Liver (tissue), 3 donors: ENCODE measurements at regions not wholly inside any gene's neighbourhood (a gene's known extent, or its start where the extent isn't known, plus 50 kb on each side); places are given as distances from the start of the nearest gene placed in this dataset.

ENCODE experiments used
- CTCF ChIP-seq: fragments of 150-350 bp; IDR thresholded peaks from 2 replicates; pipeline ENCODE4 v1.5.1; 2017; ENCODE audit warnings: improper control_type of control experiment, low read depth, low read length; ENCODE audit not compliant: missing input control
- EGR1 ChIP-seq, 2 donors: IDR thresholded peaks; 2 replicates each; pipeline ENCODE4 v1.6.1; 2016 to 2018; ENCODE audit warnings: antibody characterized with exemption in 2 of 2, low read depth in 2 of 2
- FOXA1 ChIP-seq: IDR thresholded peaks from 2 replicates; pipeline ENCODE4 v1.6.1; 2016; ENCODE audit warnings: antibody characterized with exemption
- GABPA ChIP-seq, 2 donors: IDR thresholded peaks in 1 of 2; conservative IDR thresholded peaks in 1 of 2; 2 replicates each; pipeline ENCODE4 v1.6.1; 2016; ENCODE audit warnings: antibody characterized with exemption in 2 of 2, mild to moderate bottlenecking in 1 of 2, moderate library complexity in 1 of 2
- HNF4G ChIP-seq: IDR thresholded peaks from 2 replicates; pipeline ENCODE4 v1.6.1; 2016; ENCODE audit warnings: antibody characterized with exemption
- JUND ChIP-seq, 2 donors: IDR thresholded peaks; 2 replicates each; pipeline ENCODE4 v1.6.1; 2016; ENCODE audit warnings: antibody characterized with exemption in 2 of 2
- MAX ChIP-seq: IDR thresholded peaks from 2 replicates; pipeline ENCODE4 v1.6.1; 2016; ENCODE audit warnings: antibody characterized with exemption
- NR2F2 ChIP-seq: IDR thresholded peaks from 2 replicates; pipeline ENCODE4 v1.6.1; 2016; ENCODE audit warnings: antibody characterized with exemption
- RAD21 ChIP-seq, 2 donors: IDR thresholded peaks; 2 replicates each; pipeline ENCODE4 v1.6.1; 2016; ENCODE audit warnings: antibody characterized with exemption in 2 of 2, mild to moderate bottlenecking in 2 of 2
- REST ChIP-seq: IDR thresholded peaks from 2 replicates; pipeline ENCODE4 v1.6.1; 2016; ENCODE audit warnings: antibody characterized with exemption, mild to moderate bottlenecking
- SP1 ChIP-seq: IDR thresholded peaks from 2 replicates; pipeline ENCODE4 v1.6.1; 2018; ENCODE audit warnings: antibody characterized with exemption, mild to moderate bottlenecking
- TAF1 ChIP-seq: conservative IDR thresholded peaks from 2 replicates; pipeline ENCODE4 v1.6.1; 2016; ENCODE audit warnings: antibody characterized with exemption, mild to moderate bottlenecking
- YY1 ChIP-seq: IDR thresholded peaks from 2 replicates; pipeline ENCODE4 v1.6.1; 2016; ENCODE audit warnings: antibody characterized with exemption, mild to moderate bottlenecking
- TF ChIP-seq, protein P1 (sequence below): IDR thresholded peaks from 2 replicates; pipeline ENCODE4 v1.6.1; 2016; ENCODE audit warnings: antibody characterized with exemption
- donor health status: healthy.
- donor health status: healthy.

GRCh38 chr14:51521764-51522163, 129.9 kb upstream of the FRMD6 start:
- TF ChIP-seq RAD21 (IDR thresholded peaks at IDR 0.05) (no peak), CTCF (no peak), SP1 (no peak), TAF1 (no peak), REST (no peak), NR2F2 (no peak), YY1 (no peak), MAX (no peak), EGR1 (IDR thresholded peaks at IDR 0.05; ENCODE audit: low read depth in 2 of 2) (no peak), FOXA1 (no peak), GABPA (IDR thresholded peaks at IDR 0.05 in 1 of 2, conservative IDR thresholded peaks at IDR 0.05 in 1 of 2) (no peak), JUND (IDR thresholded peaks at IDR 0.05) (no peak), HNF4G (no peak)
- TF ChIP-seq, protein P1, sequence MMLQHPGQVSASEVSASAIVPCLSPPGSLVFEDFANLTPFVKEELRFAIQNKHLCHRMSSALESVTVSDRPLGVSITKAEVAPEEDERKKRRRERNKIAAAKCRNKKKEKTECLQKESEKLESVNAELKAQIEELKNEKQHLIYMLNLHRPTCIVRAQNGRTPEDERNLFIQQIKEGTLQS: no peak
